GM10248 (cell line): ENCODE measurements at regions not wholly inside any gene's neighbourhood (a gene's known extent, or its start where the extent isn't known, plus 50 kb on each side); places are given as distances from the start of the nearest gene placed in this dataset.
"Not testable (repeated sequence)": the region's sequence is repeated elsewhere in the genome, so short reads cannot be mapped to it uniquely, and the experiment has no call there.

Experiments used
- CTCF ChIA-PET: fragments of 300-600 bp; sonication (Branson Sonifier 250); formaldehyde crosslinking; extraction: SDS; loops from one replicate; lab custom pipeline; 2021; ENCODE audit warnings: antibody characterized with exemption; lab: Yijun Ruan, JAX
- POLR2A ChIA-PET: fragments of 350-650 bp; sonication (Branson Sonifier 250); formaldehyde crosslinking; extraction: SDS; loops from one replicate; lab custom pipeline; 2020; ENCODE audit warnings: antibody characterized with exemption; lab: Yijun Ruan, JAX
- DNase-seq: peaks from one replicate; pipeline ENCODE4 v3.0.0; 2012; ENCODE audit errors: extremely low spot score
- TF ChIP-seq, protein P1 (sequence below): IDR thresholded peaks from 2 replicates; pipeline ENCODE4 v1.5.1; 2012; ENCODE audit warnings: mild to moderate bottlenecking, low read depth; ENCODE audit errors: extremely low read depth, missing control alignments, control extremely low read depth

DNA sequence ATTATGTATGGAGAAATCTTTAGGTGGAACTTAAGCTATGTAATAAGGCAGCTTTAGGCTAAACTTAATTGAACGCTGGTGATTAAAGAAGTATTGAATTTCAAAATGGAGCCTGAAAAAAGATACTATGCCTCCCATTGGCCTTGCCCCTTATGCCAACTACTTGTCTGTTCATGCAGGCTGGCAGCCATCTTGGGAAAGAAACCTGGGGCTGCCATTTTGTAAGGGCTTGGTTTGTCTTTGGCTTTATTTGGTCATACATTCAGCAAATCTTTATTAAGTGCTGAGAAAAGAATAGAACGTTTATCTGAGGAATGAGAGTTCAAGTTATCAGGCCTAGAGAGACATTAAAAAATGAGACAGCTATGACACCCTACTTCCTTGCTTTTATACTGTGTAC lies 231.3 kb downstream of the KCNE4 start:
- ChIA-PET CTCF (interaction anchor here (1.2 to 1.5 kb wide), 2 partner anchors 9 to 13 kb away, joined by 3 to 7 read pairs; no protein-coding TSS in a partner anchor), POLR2A (no interaction called here)
- TF ChIP-seq, protein P1, sequence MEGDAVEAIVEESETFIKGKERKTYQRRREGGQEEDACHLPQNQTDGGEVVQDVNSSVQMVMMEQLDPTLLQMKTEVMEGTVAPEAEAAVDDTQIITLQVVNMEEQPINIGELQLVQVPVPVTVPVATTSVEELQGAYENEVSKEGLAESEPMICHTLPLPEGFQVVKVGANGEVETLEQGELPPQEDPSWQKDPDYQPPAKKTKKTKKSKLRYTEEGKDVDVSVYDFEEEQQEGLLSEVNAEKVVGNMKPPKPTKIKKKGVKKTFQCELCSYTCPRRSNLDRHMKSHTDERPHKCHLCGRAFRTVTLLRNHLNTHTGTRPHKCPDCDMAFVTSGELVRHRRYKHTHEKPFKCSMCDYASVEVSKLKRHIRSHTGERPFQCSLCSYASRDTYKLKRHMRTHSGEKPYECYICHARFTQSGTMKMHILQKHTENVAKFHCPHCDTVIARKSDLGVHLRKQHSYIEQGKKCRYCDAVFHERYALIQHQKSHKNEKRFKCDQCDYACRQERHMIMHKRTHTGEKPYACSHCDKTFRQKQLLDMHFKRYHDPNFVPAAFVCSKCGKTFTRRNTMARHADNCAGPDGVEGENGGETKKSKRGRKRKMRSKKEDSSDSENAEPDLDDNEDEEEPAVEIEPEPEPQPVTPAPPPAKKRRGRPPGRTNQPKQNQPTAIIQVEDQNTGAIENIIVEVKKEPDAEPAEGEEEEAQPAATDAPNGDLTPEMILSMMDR, result no peak

GRCh38 chr2:223283771-223284170 lies 231.8 kb downstream of the KCNE4 start:
- POLR2A ChIA-PET, result no interaction called here
- TF ChIP-seq, protein P1, result no peak
- CTCF ChIA-PET, result no interaction called here
- no peak for DNase-seq

More for the DNA sequence above, 231.3 kb downstream of the KCNE4 start:
- DNase-seq, result no peak

- TF ChIP-seq, protein P1, result no peak
- no peak for DNase-seq
- POLR2A ChIA-PET, result no interaction called here
- CTCF ChIA-PET, result no interaction called here
Measured at GRCh38 chr2:223285370-223286265, 233.6 kb downstream of the KCNE4 start.

- POLR2A ChIA-PET, result no interaction called here
- CTCF ChIA-PET, result no interaction called here
- no peak for DNase-seq
- TF ChIP-seq, protein P1, result no peak
Measured at GRCh38 chr2:223294756-223295155, 242.8 kb downstream of the KCNE4 start.

DNA sequence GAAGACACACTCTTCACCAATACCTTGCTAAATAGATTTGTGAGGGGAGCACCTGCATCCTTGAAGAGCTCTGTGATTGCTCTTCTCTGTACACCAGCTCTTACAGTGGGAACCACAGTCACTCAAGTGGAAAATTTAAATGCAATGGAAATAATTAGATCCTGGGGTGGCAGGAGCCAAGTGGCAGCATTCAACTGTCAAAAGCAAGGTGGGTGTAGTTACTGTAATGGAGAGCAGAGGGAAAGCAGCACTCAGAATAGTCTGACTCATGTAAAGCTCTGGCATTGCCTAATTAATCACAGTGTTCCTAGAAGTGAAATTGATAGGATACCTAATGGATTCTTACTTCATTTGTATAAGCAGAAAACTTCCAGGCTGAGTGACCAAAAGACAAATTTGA lies 245.8 kb downstream of the KCNE4 start:
- ChIA-PET POLR2A (no interaction called here), CTCF (interaction anchor here (1.2 kb wide), 1 partner anchor 326 kb away, joined by 4 read pairs; no protein-coding TSS in a partner anchor)
- TF ChIP-seq, protein P1, result no peak
- no peak for DNase-seq

- DNase-seq, POLR2A ChIA-PET: not testable (repeated sequence)
- CTCF ChIA-PET, result interaction anchor here (1.2 kb wide), 1 partner anchor 327 kb away, joined by 4 read pairs; no protein-coding TSS in a partner anchor
Measured at GRCh38 chr2:223298329-223298728, 246.3 kb downstream of the KCNE4 start.

GRCh38 chr2:223300326-223300725 lies 248.3 kb downstream of the KCNE4 start:
- no peak for DNase-seq
- ChIA-PET POLR2A (no interaction called here), CTCF (interaction anchor here (1.2 kb wide), 1 partner anchor 9 kb away, joined by 3 read pairs; no protein-coding TSS in a partner anchor)
- TF ChIP-seq, protein P1, result no peak
